Fibroblast of lung (primary cell): ENCODE measurements at regions not wholly inside any gene's neighbourhood (a gene's known extent, or its start where the extent isn't known, plus 50 kb on each side); places are given as distances from the start of the nearest gene placed in this dataset.

Experiments
- DNase-seq, 2 donors: peaks; one replicate each; pipeline versions ENCODE4 v3.0.0 to v3.0.0-alpha.2; 2010; ENCODE audit warnings: low read depth in 2 of 2
- H2AFZ ChIP-seq: 2 replicates; pipeline ENCODE4 v1.5.1; 2012; ENCODE audit warnings: low read length, control low read depth, inconsistent platforms
- H3K27ac ChIP-seq: 2 replicates; pipeline ENCODE4 v1.5.1; 2011; ENCODE audit warnings: low read length, control low read depth; ENCODE audit not compliant: insufficient read depth
- H3K27me3 ChIP-seq: 2 replicates; pipeline ENCODE4 v1.5.1; 2011; ENCODE audit warnings: mild to moderate bottlenecking, low read length; ENCODE audit not compliant: control insufficient read depth, insufficient read depth
- H3K36me3 ChIP-seq: 2 replicates; pipeline ENCODE4 v1.5.1; 2011; ENCODE audit warnings: low read length; ENCODE audit not compliant: control insufficient read depth, insufficient read depth
- H3K4me1 ChIP-seq: 2 replicates; pipeline ENCODE4 v1.5.1; 2011; ENCODE audit warnings: low read length; ENCODE audit not compliant: control insufficient read depth, insufficient read depth; ENCODE audit errors: extremely low read depth
- H3K4me2 ChIP-seq: 2 replicates; pipeline ENCODE4 v1.5.1; 2011; ENCODE audit warnings: low read length, control low read depth; ENCODE audit not compliant: insufficient read depth; ENCODE audit errors: extremely low read depth
- H3K4me3 ChIP-seq, 4 experiments: fragments of 200-600 bp in 1 of 4; sonication (generic) in 1 of 4; replicated peaks in 1 of 4; 2 replicates each; pipeline ENCODE4 v1.5.1; 2011 to 2016; ENCODE audit warnings: low read length in 4 of 4, low read depth in 3 of 4, mild to moderate bottlenecking in 3 of 4, control low read depth in 2 of 4, inconsistent platforms in 1 of 4, mixed read lengths in 1 of 4; ENCODE audit not compliant: insufficient read depth in 1 of 4; ENCODE audit errors: control extremely low read depth in 1 of 4
- H3K79me2 ChIP-seq: 2 replicates; pipeline ENCODE4 v1.5.1; 2012; ENCODE audit warnings: mild to moderate bottlenecking, low read length, inconsistent platforms; ENCODE audit not compliant: control insufficient read depth, insufficient read depth
- H3K9ac ChIP-seq: 2 replicates; pipeline ENCODE4 v1.5.1; 2011; ENCODE audit warnings: mild to moderate bottlenecking, low read length, control low read depth; ENCODE audit not compliant: insufficient read depth
- H3K9me3 ChIP-seq: 2 replicates; pipeline ENCODE4 v1.5.1; 2012; ENCODE audit warnings: low read depth, low read length; ENCODE audit not compliant: control insufficient read depth, insufficient read depth
- H4K20me1 ChIP-seq: 2 replicates; pipeline ENCODE4 v1.5.1; 2011; ENCODE audit warnings: low read length; ENCODE audit not compliant: control insufficient read depth, insufficient read depth; ENCODE audit errors: extremely low read depth
- CTCF ChIP-seq, 2 donors: IDR thresholded peaks in 1 of 2; conservative IDR thresholded peaks in 1 of 2; 1 replicate in 1 of 2; 2 replicates in 1 of 2; pipeline ENCODE4 v1.5.1; 2011 to 2012; ENCODE audit warnings: low read length in 2 of 2, control low read depth in 1 of 2, inconsistent platforms in 1 of 2, low read depth in 1 of 2, mild to moderate bottlenecking in 1 of 2
- EZH2 ChIP-seq: IDR thresholded peaks from 2 replicates; pipeline ENCODE4 v1.5.1; 2012; ENCODE audit warnings: low read length, control low read depth, mild to moderate bottlenecking; ENCODE audit errors: missing control alignments

GRCh38 chr15:88746451-88746850 is 56.8 kb upstream of the ACAN start:
- Histone ChIP-seq H2AFZ (no peak overlapping the region), H4K20me1 (no peaks in the 10 kb centered on the region), H3K4me3 (no peak overlapping the region), H3K4me2 (no peak overlapping the region), H3K27me3 (peaks cover 3% of the 10 kb centered on the region), H3K27ac (no peak overlapping the region), H3K9me3 (no peaks in the 10 kb centered on the region), H3K4me1 (peaks cover 9% of the 10 kb centered on the region), H3K9ac (no peak overlapping the region), H3K79me2 (no peaks in the 10 kb centered on the region), H3K36me3 (no peaks in the 10 kb centered on the region)
- DNase-seq, result no peak
- TF ChIP-seq EZH2 (no peak), CTCF (conservative IDR thresholded peaks at IDR 0.05 in 1 of 2, IDR thresholded peaks at IDR 0.05 in 1 of 2; ENCODE audit: low read depth in 1 of 2, low read length in 2 of 2) (no peak)

GRCh38 chr15:88747111-88747510 is 56.1 kb upstream of the ACAN start:
- no peaks in the 10 kb centered on the region for H3K36me3 ChIP-seq
- no peaks in the 10 kb centered on the region for H3K79me2 ChIP-seq
- TF ChIP-seq EZH2 (no peak), CTCF (conservative IDR thresholded peaks at IDR 0.05 in 1 of 2, IDR thresholded peaks at IDR 0.05 in 1 of 2; ENCODE audit: low read depth in 1 of 2, low read length in 2 of 2) (no peak)
- peaks cover 9% of the 10 kb centered on the region for H3K4me1 ChIP-seq
- H3K4me3 ChIP-seq, result no peak overlapping the region
- H3K9ac ChIP-seq, result no peak overlapping the region
- no peak overlapping the region for H3K27ac ChIP-seq
- DNase-seq, result no peak
- no peaks in the 10 kb centered on the region for H3K9me3 ChIP-seq
- no peaks in the 10 kb centered on the region for H4K20me1 ChIP-seq
- H2AFZ ChIP-seq, result no peak overlapping the region
- H3K4me2 ChIP-seq, result no peak overlapping the region
- H3K27me3 ChIP-seq, result peaks cover 5% of the 10 kb centered on the region

GRCh38 chr15:88747631-88748030 is 55.6 kb upstream of the ACAN start:
- H3K4me2 ChIP-seq, result no peak overlapping the region
- H2AFZ ChIP-seq, result no peak overlapping the region
- no peaks in the 10 kb centered on the region for H3K36me3 ChIP-seq
- H3K27ac ChIP-seq, result no peak overlapping the region
- TF ChIP-seq CTCF (conservative IDR thresholded peaks at IDR 0.05 in 1 of 2, IDR thresholded peaks at IDR 0.05 in 1 of 2; ENCODE audit: low read depth in 1 of 2, low read length in 2 of 2) (no peak), EZH2 (no peak)
- no peak for DNase-seq
- H3K79me2 ChIP-seq, result no peaks in the 10 kb centered on the region
- H3K27me3 ChIP-seq, result peaks cover 5% of the 10 kb centered on the region
- no peak overlapping the region for H3K4me3 ChIP-seq
- peaks cover 9% of the 10 kb centered on the region for H3K4me1 ChIP-seq
- no peaks in the 10 kb centered on the region for H3K9me3 ChIP-seq
- H3K9ac ChIP-seq, result no peak overlapping the region
- H4K20me1 ChIP-seq, result no peaks in the 10 kb centered on the region
